ENCODE measurements at regions not wholly inside any gene's neighbourhood (a gene's known extent, or its start where the extent isn't known, plus 50 kb on each side); places are given as distances from the start of the nearest gene placed in this dataset.

DNA sequence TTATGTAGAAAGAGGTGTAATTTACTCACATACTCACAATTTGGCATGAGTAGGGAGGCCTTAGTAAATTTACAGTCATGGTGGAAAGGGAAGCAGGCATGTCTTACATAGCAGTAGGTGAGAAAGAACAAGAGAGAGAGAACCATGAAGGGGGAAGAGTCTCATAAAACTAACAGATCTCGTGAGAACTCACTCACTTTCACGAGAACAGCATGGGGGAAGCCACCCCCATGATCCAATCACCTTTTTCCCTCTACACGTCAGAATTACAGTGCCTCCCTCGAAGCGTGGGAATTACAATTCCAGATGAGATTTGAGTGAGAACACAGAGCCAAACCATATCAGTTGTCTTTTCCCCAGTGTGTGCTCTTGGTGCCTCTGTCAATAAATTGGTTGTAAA is 855.3 kb downstream of the TBL1XR1 start:
- TF ChIP-seq, protein P1, sequence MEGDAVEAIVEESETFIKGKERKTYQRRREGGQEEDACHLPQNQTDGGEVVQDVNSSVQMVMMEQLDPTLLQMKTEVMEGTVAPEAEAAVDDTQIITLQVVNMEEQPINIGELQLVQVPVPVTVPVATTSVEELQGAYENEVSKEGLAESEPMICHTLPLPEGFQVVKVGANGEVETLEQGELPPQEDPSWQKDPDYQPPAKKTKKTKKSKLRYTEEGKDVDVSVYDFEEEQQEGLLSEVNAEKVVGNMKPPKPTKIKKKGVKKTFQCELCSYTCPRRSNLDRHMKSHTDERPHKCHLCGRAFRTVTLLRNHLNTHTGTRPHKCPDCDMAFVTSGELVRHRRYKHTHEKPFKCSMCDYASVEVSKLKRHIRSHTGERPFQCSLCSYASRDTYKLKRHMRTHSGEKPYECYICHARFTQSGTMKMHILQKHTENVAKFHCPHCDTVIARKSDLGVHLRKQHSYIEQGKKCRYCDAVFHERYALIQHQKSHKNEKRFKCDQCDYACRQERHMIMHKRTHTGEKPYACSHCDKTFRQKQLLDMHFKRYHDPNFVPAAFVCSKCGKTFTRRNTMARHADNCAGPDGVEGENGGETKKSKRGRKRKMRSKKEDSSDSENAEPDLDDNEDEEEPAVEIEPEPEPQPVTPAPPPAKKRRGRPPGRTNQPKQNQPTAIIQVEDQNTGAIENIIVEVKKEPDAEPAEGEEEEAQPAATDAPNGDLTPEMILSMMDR (conservative IDR thresholded peaks at IDR 0.05; ENCODE audit: low read length): no peak
- no peak for TF ChIP-seq EZH2phosphoT487 (IDR thresholded peaks at IDR 0.05; ENCODE audit: borderline replicate concordance, low read depth, low read length)
